NCI-H2196 treated with DMSO at 0.1 percent for 48 hours (cell line): ENCODE measurements at regions not wholly inside any gene's neighbourhood (a gene's known extent, or its start where the extent isn't known, plus 50 kb on each side); places are given as distances from the start of the nearest gene placed in this dataset.
"Not testable (repeated sequence)": the region's sequence is repeated elsewhere in the genome, so short reads cannot be mapped to it uniquely, and the experiment has no call there.

ENCODE experiments used
- DNase-seq: peaks from one replicate; lab custom pipeline; 2025; ENCODE audit not compliant: unreplicated experiment; lab: John Stamatoyannopoulos, UW

DNA sequence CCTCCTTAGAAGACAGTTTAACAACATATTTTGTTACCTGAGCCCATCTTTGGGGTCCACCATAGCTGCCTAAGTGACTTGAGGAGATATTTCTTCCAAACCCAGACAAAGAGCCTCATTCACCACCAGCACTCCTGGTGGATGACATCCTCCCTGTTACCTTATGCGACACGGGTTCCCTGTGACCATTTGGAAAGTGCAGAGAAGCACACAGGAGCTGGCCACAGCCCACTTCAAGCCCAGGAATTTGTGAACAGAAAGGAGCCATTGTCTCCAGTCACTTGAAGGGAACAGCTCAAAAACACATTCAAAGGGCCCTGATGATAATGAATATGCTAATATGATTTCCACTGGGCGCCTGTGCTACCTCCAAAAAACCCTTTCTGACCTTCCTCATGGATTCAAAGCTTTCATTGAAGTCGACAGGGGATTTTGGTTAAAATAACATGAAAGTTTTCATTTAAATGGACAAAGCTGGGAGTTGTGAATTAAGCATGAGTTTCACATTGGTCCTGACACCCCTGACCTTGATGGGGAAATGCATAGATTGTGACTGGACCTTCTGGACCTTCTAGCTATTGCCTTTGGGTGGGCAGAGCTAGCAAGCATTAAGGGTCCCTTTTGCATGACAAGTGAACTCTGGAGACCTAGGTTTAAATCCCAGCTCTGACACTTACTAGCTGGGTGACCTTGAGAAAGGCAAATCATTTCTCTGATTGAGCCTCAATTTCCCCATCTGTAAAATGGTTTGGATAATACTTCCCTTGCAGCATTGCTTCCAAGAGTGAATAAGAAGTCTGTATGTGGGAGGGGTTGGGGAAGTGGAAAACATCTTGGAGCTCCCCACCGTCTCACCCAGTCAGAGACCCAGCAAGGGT is 83.3 kb upstream of the SIRPA start:
- no peak for DNase-seq

DNA sequence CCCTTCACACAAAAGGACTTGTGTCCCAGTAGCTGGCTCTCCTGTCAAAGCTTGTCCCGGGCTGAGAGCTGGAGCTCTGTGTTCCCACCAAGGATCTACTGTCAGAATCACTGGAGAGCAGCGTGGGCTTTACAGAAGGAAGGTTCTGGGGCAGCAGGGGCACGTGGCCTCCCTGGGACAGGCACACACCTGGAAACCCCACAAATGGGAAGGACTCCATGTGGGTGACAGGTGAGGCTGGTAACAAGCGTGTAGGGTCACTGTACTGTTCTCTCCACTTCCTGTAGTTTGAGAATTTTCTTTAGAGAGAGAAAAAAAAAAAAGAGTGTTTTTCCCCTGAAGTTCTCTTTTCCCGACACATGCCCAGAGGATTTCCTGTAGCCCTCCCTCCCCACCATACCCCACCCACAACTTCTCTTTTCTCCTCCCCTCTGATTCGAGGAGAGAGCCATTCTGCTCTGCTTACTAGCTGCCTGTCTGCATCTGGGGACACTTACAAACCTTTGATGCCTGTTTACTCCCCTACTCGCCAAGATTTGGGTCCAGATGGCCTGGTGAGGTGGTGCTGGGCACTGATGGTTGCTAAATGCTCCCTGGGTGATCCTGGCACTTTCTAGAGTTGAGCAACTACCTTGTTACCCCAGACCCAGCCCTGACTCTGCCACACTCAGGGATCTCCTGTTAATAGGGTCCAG is 84.1 kb upstream of the SIRPA start:
- DNase-seq = no peak

DNA sequence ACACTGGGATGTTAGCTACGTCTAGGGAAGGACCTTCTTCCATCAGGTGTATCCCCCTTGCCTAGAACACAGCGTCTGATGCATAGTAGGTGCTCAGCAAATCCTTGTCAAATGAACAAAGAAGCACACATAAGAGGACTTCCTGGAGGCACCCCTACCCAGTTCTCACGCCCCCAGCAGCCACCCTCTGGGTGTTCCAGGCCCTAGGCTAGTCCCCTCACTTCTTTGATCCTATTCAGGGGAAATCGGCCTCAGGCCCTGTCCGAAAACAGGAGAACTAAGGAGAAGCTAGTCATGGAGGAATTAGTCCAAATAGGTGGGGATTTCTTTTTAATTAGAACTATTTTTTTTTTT is 84.7 kb upstream of the SIRPA start:
- no peak for DNase-seq

DNA sequence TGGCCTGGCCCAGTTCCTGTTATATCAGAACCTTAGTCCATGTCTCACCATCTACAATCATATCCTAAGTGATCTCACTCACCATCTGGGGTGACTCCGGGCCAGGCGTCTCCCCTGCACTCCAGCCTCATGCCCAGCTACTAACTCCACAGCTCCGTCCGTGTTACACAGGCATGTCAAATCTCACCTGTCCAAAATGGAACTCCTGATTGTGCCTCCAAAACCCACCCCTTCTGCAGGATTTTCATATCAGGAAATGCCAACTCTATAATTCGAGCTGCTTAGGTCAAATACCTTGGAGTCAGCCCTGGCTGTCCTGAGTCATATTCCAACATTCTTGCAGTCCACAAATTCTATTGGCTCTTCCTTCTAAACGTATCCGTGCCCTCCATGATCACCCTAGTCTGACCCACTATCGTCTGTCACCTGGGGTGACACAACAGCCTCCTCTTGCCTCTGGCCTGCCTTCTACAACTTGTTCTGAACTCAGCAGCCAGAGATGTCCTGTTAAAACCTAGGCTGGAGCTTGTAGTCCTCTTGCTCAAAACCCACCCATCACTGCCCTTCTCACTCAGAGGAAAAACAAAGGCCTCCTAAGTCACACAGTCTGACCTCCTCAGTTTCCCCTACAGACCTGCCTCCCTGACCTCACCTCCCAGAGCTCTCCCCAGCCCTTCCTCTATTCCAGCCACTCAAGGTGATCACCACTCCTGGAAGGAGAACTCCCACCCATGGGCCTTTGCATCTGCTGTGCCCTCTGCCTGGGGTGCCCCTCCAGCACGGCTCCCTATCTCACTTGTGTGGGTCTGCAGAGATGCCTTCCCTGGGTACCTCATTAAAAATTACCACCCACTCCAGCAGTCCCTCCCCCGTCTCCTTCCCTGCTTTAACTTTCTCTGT is 85.3 kb upstream of the SIRPA start:
- DNase-seq = no peak

DNA sequence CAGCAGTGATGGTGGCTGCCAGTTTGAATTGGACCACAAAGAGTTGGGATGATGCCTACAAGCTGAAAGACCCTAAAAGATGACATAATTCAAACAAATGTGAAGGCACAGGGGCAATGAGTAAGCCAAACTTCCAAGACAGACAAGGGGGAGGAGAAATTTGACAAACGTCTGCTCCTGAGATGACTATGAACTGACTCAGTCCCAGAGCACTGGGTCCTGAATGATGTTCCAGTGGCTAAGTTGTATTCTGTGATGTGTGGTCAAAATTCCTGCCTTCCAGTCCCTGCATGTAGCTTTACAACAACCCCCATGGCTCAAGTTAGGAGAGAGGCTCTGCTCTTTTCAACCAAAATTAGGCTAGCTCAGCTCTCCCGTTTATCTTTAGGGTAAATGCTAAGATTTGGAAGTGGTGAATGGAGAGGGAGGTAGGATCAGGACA is 86.1 kb upstream of the SIRPA start:
- DNase-seq = no peak

DNA sequence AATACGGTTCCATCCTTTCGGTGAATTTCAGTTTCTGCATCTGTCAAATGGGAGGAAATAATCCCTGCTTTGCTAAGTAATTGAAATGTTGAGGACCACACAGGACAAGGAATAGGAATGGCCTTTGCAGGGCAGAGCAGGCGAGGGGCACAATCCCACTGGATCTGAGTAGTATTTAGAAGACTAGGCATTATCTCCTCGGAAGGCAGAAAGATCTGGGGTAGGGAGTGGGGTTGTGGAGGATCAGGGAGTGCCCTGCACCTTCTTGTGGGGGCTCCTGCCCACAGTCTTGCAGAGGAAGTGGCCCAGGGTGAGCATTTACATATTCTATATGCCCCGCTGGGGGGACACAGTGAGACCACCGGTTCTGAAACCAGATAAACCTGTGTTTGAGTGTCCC is 87.1 kb upstream of the SIRPA start:
- DNase-seq = no peak

DNA sequence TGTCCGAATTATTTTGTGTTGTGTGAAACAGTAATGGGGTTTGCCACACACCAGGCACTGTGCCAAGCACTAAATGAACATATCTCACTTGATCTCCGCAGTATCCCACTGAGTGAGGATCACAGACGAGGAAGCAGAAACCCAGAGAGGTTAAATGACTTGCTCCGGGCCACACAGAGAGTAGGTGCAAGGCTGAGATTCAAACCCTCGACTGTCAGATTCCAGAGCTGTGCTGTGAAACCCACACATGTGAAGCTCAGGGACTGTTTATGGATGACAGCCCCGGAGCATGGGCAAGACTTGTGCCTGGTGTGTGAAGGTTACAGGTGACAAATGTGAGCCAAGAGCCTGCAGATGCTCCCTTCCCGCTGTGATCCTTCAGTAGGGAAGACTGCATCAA is 87.8 kb upstream of the SIRPA start:
- no peak for DNase-seq

DNA sequence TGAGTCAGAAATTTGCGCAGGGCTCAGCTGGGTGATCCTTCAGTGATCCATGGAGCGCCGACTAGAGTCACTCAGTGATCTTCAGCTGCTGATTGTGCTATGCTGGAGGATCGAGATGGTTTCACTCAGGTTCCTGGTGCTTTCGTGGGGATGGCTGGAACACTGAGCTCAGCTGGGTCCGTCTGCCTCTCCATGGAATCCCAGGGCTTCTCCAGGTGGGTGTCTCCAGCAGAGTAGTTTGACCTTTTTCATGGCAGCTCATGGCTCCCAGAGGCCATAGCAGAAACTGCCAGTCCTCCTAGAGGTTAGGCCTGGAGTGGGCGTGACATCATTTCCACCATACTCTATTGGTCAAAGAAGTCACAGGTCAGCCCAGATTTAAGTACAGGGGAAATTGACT is 88.8 kb upstream of the SIRPA start:
- no peak for DNase-seq

DNA sequence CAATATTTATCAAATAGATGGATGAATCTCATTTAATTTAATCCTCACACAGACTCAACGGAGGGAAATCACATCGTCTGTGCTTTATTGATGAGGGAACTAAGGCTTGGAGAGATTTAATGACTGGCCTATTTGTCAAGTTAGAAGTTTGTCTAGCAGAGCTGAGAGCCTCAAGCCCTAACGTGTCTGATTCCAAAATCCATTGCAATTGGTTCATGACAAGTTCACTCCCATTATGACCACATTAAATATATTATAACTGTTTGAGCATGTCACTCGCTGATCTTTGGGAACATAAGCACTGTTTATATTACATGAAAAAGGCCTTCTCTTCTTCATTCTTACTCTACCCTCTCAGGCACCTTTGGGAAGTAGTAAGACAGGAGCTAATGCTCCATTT is 89.4 kb upstream of the SIRPA start:
- DNase-seq = no peak

DNA sequence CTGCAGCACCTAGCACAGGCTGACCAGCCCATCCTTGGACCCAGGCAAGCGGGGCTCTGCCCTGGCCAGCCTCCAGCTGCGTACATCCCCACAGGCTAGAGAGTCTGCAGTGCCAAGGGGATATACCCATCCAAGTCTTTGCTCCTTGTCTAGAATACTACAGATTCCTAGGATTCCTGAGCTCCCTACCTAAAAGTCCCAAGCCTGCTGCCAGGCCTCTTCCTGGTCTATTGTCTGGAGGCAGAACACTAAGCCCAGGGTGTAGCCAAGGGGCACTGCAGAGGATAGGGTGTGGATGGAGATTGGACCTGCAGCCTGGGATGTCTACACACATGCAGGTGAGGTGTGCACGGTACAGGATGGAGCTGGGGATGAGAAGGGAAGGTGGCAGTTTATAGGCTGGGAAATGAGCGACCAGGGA is 90.0 kb upstream of the SIRPA start:
- no peak for DNase-seq

DNA sequence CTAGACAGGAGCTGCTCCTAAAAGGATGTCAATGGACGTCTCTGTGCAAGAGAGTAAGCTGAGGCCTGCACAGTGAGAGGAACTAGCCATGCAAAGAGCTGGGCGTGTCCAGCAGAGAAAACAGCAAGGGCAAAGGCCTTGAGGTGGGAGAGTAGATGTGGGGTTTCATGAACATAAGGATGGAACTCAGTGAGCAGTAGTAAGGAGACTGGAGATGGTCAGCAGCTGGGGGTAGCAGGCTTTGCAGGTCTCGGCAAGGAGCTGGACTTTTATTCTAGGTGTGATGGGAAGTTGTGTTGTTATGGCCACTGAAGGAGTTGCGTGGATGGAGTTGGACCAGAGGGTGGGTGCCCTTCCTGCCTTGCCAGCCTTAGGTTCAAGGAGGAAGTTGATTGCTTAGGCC is 90.7 kb upstream of the SIRPA start:
- DNase-seq = no peak

DNA sequence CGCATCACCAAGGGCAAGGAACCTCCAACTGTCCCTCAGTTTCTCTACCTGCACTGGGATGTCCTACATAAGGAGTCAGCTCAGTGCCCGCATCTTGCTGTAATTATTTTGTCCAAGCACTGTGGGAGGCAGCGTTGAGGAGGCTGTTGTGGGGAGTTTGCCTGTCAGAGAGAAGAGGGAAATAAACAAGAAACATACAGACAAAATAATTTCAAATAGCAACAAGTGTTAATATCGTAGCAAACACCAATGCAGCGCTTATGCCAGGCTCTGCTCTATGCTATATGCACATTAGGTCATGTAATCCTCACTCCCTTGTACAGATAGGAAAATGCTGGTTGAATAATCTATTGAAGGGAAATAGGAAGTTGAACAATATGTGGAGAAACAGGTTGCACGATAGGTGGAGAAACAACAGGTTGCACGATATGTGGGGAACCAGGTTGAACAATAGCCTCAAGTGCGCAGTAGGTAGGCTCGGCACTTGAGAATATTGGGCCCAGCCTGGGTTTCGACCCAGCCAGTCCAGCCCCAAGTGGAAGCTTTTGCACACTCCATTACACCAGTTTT is 91.2 kb upstream of the SIRPA start:
- DNase-seq = no peak

DNA sequence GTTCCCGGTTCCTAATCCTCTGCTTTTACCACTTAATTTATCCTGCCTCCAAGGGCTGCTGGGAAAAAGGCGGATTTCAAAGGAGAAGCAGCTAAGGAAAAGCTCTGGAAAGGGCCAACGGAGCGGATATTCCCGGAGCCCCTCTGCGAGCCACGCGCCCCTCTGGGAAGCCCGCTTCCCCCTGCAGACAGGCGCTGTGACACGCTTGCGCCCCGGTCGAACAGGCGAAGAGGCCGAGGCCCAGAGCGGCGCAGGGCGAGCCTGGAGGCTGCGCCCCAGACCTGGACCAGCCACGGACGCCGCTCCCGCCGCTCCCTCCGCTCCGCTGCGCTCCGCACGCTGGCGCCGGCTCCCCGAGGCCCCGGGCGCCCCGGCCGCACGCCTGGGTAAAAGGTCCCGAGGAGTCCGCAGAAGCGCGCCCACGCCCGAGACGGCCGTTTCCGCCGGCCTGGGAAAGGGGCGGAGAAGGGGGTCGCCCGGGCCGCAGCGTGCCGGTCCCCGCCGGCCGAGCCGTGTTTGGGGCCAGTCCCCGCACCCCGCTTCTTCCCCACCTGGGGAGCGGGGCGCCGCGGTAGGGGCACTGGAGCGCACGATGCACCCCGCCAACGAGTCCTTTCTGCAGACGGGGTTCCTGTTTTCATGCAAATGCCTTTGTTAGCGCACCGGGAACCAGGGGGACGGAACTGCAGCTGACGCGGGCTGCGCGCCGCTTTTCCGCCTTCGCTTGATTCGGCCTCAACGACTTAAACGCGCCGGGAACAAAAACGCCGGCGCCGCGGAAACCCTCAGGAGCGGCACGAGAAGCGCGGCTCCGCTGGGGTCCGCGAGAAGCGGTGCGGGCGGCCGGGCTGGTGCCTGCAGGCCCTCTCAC is 91.9 kb upstream of the SIRPA start:
- DNase-seq = no peak

DNA sequence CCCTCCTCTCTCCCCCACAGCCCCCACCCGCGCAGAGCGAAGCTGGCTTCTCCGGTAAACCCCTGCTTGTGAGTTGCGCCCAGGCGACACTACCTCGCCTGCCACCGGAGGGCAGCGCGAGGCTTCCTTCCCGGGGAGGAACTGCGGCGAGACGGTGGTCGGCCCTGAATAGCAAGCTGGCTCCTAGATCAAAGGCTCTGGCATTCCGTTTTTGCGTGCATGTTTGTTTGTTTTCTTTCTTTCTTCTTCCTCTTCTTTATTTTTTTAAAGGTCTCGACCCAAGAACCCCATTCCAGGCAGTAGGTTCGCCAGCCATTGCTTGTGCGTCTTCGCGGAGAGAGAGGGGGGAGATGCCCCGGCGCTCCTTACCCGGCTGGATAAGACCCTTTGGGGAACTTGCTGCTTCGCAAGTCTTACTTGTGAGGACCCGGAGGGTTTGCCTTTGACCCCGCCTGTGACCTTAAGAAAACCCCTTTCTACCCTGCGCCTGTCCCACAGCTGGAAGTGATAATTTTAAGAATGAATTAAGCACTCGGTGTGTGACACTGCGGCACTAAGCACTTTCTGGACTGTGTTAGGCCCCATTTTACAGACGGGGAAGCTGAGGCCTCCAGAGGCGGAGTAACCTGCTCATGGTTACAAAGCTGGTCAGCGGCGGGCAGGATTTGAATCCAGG is 92.7 kb upstream of the SIRPA start:
- DNase-seq = no peak

DNA sequence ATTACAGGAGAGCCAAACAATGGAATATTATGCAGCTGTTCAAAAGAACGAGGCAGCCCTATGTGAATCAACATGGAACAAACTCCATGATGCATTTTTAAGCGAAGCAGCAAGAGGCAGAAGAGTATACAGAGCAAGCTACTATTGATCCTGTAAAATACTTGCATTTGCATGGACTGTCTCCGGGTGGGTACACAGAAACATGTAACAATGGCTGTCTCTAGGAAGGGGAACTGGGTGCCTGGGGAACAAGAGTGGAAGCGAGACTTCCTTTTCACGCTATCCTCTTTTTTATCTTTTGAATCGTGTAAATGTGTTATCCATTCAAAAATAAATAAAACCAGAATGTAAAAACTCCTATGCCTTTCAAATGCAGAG is 93.3 kb upstream of the SIRPA start:
- no peak for DNase-seq

DNA sequence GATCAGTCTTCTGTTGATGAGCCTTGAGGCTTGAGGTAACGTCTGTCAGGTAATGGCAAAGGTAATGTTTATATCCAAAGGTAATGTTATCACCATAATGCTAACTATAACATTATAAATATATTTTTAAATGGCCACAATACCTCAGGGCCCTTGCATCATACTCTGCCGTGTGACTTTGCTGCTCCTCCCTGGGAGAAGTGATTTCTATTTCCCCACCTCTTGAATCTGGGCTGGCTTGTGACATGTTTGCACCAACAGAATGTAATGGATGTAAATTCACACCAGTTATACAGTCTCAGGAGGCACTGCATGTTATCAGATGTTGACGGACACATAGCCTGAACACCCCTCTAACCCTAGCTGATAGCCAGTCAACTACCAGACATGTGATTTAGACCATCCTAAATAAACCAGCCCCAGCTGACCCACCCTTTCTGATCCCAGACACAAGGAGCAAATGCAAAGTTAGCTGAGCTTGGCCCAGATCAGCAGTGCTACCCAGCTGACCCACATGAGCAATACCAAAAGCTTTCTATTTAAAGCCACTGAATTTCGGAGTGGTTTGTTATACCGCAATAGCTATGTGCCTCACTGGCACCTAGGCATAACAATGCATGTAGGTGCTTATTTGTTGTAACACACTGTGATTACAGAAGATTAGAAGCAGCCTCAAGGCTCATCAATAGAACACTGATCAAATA is 93.8 kb upstream of the SIRPA start:
- no peak for DNase-seq

DNA sequence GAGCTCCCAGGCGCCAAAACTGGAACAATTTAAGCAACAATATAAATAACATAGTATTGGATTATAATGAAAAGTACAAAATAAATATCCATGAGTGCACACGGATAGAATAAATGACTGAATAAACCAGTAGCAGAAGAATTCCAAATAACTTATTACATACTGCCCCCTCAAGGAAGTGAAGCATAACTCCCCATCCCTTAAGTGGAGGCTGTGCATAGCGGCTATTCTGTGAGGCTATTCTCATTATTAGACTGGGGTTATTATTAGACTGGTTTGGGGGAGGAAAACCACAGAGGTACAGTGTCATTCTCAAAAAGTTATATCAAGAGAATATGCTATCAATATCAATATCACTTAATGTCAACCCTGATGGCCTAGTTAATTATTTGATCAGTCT is 94.4 kb upstream of the SIRPA start:
- no peak for DNase-seq

DNA sequence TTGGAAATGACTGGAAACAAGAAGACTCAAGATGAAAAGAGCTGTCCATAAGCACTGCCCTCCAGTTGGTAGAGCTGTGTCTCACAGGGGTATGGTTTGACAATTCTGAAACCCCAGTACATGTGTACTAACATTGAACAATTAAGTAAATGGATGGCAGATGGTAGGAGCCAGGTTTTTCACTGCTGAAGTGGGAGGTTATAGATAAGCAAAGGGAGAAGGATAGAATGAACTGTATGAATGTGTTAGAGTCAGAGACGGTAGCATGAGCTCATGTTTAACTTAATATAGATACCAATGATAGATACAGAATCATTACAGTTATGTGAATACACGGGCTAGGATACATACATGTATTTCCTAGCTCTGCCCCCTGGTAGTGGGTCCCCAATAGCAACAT is 95.0 kb upstream of the SIRPA start:
- DNase-seq = no peak

DNA sequence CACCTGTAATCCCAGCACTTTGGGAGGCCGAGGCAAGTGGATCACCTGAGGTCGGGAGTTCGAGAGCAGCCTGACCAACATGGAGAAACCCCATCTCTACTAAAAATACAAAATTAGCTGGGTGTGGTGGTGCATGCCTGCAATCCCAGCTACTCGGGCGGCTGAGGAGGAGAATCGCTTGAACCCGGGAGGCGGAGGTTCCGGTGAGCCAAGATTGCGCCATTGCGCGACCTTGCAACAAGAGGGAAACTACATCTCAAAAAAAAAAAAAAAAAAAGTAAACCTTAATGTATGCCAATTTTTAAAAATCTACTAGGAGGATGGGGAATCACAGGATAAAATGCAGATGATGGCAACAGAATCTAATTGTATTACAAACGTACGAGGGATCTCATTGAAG is 95.5 kb upstream of the SIRPA start:
- not testable (repeated sequence) for DNase-seq
